Liver (tissue), 7 donors: ENCODE measurements at regions not wholly inside any gene's neighbourhood (a gene's known extent, or its start where the extent isn't known, plus 50 kb on each side); places are given as distances from the start of the nearest gene placed in this dataset.

Experiments
- DNase-seq: peaks from one replicate; pipeline ENCODE4 v3.0.0-alpha.2; 2017; ENCODE audit warnings: low spot score
- H3K27ac ChIP-seq, 2 donors: one replicate each; pipeline ENCODE4 v1.7.0; 2013; ENCODE audit warnings: inconsistent platforms in 2 of 2, low read length in 2 of 2, control low read depth in 1 of 2, low read depth in 1 of 2, mild to moderate bottlenecking in 1 of 2
- H3K27me3 ChIP-seq, 4 donors: one replicate each; pipeline versions ENCODE4 v1.6.1 to v1.7.0; 2013; ENCODE audit warnings: low read length in 3 of 4, inconsistent platforms in 1 of 4, mild to moderate bottlenecking in 1 of 4, moderate library complexity in 1 of 4; ENCODE audit not compliant: control insufficient read depth in 4 of 4, insufficient read depth in 4 of 4
- H3K36me3 ChIP-seq, 4 donors: one replicate each; pipeline versions ENCODE4 v1.6.1 to v1.7.0; 2013; ENCODE audit warnings: low read length in 3 of 4, mild to moderate bottlenecking in 3 of 4, low read depth in 1 of 4, moderate library complexity in 1 of 4; ENCODE audit not compliant: control insufficient read depth in 4 of 4, insufficient read depth in 3 of 4
- H3K4me1 ChIP-seq, 4 donors: one replicate each; pipeline versions ENCODE4 v1.6.1 to v1.7.0; 2013; ENCODE audit warnings: low read length in 3 of 4, mild to moderate bottlenecking in 3 of 4, moderate library complexity in 1 of 4; ENCODE audit not compliant: control insufficient read depth in 4 of 4, insufficient read depth in 4 of 4
- H3K4me3 ChIP-seq, 3 donors: one replicate each; pipeline versions ENCODE4 v1.6.1 to v1.7.0; 2013; ENCODE audit warnings: low read length in 3 of 3, control low read depth in 1 of 3, low read depth in 1 of 3, mild to moderate bottlenecking in 1 of 3
- H3K9ac ChIP-seq, 2 donors: one replicate each; pipeline ENCODE4 v1.7.0; 2013; ENCODE audit warnings: low read length in 2 of 2, mild to moderate bottlenecking in 2 of 2, moderate library complexity in 2 of 2, control low read depth in 1 of 2, low read depth in 1 of 2
- H3K9me3 ChIP-seq, 4 donors: one replicate each; pipeline versions ENCODE4 v1.6.1 to v1.7.0; 2013; ENCODE audit warnings: low read length in 3 of 4; ENCODE audit not compliant: control insufficient read depth in 4 of 4
- ATF3 ChIP-seq: IDR thresholded peaks from 2 replicates; pipeline ENCODE4 v1.6.1; 2016; ENCODE audit warnings: antibody characterized with exemption
- EGR1 ChIP-seq, 2 donors: IDR thresholded peaks; 2 replicates each; pipeline ENCODE4 v1.6.1; 2016 to 2018; ENCODE audit warnings: antibody characterized with exemption in 2 of 2, low read depth in 2 of 2
- FOXA1 ChIP-seq: IDR thresholded peaks from 2 replicates; pipeline ENCODE4 v1.6.1; 2016; ENCODE audit warnings: antibody characterized with exemption
- FOXA2 ChIP-seq: IDR thresholded peaks from 2 replicates; pipeline ENCODE4 v1.6.1; 2016; ENCODE audit warnings: antibody characterized with exemption
- GABPA ChIP-seq, 2 donors: IDR thresholded peaks in 1 of 2; conservative IDR thresholded peaks in 1 of 2; 2 replicates each; pipeline ENCODE4 v1.6.1; 2016; ENCODE audit warnings: antibody characterized with exemption in 2 of 2, mild to moderate bottlenecking in 1 of 2, moderate library complexity in 1 of 2
- HNF4A ChIP-seq, 2 donors: conservative IDR thresholded peaks; 2 replicates each; pipeline ENCODE4 v1.6.1; 2016; ENCODE audit warnings: antibody characterized with exemption in 2 of 2, mild to moderate bottlenecking in 2 of 2
- HNF4G ChIP-seq: IDR thresholded peaks from 2 replicates; pipeline ENCODE4 v1.6.1; 2016; ENCODE audit warnings: antibody characterized with exemption
- JUND ChIP-seq, 2 donors: IDR thresholded peaks; 2 replicates each; pipeline ENCODE4 v1.6.1; 2016; ENCODE audit warnings: antibody characterized with exemption in 2 of 2
- NR2F2 ChIP-seq: IDR thresholded peaks from 2 replicates; pipeline ENCODE4 v1.6.1; 2016; ENCODE audit warnings: antibody characterized with exemption
- RAD21 ChIP-seq, 2 donors: IDR thresholded peaks; 2 replicates each; pipeline ENCODE4 v1.6.1; 2016; ENCODE audit warnings: antibody characterized with exemption in 2 of 2, mild to moderate bottlenecking in 2 of 2
- RXRA ChIP-seq, 2 donors: IDR thresholded peaks; 2 replicates each; pipeline ENCODE4 v1.6.1; 2017 to 2018; ENCODE audit warnings: antibody characterized with exemption in 2 of 2, mild to moderate bottlenecking in 1 of 2
- SP1 ChIP-seq: IDR thresholded peaks from 2 replicates; pipeline ENCODE4 v1.6.1; 2018; ENCODE audit warnings: antibody characterized with exemption, mild to moderate bottlenecking
- TAF1 ChIP-seq: conservative IDR thresholded peaks from 2 replicates; pipeline ENCODE4 v1.6.1; 2016; ENCODE audit warnings: antibody characterized with exemption, mild to moderate bottlenecking
- YY1 ChIP-seq: IDR thresholded peaks from 2 replicates; pipeline ENCODE4 v1.6.1; 2016; ENCODE audit warnings: antibody characterized with exemption, mild to moderate bottlenecking
- ZBTB33 ChIP-seq: IDR thresholded peaks from 2 replicates; pipeline ENCODE4 v1.6.1; 2016; ENCODE audit warnings: antibody characterized with exemption
- WGBS: extraction: QIAGEN DNeasy Blood & Tissue Kit; methylation state at CpG from one replicate; pipeline ENCODE4 v1.1.7; 2013; 5-methylcytosine and 5-hydroxymethylcytosine counted together
- TF ChIP-seq, protein P1 (sequence below): IDR thresholded peaks from 2 replicates; pipeline ENCODE4 v1.6.1; 2016; ENCODE audit warnings: antibody characterized with exemption, mild to moderate bottlenecking
- TF ChIP-seq, protein P2 (sequence below): IDR thresholded peaks from 2 replicates; pipeline ENCODE4 v1.6.1; 2016; ENCODE audit warnings: antibody characterized with exemption
- donor health status: healthy.
- donor health status: healthy.
- donor health status: healthy.
- donor health status: healthy.

DNA sequence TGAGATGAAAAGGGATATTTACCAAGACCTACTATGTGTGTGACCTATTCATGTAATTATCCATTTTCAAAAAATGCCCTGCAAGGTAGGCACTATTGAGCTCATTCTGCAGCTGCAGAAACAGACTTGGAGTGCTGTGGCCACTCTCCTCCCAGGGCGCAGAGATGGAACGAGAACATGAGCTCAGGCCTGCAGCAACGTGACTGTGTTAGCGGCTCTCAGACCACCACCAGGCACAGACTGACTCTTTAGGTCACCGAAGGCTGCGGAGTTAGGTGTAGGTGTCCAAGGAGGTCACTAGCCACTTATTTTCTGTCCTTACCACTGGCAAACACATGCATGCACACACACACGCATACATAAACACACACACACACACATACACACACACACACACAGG, 271.4 kb upstream of the DIO3 start:
- 93% methylated on average over 7 of the region's 7 CpGs for WGBS
- no peaks in the 10 kb centered on the region for H3K36me3 ChIP-seq
- H3K4me3 ChIP-seq, result no peak overlapping the region
- H3K9ac ChIP-seq, result no peak overlapping the region
- no peaks in the 10 kb centered on the region for H3K27me3 ChIP-seq
- H3K4me1 ChIP-seq, result peaks cover 6 to 20% (median 13%) of the 10 kb centered on the region in 4 donors
- no peaks in the 10 kb centered on the region for H3K9me3 ChIP-seq
- H3K27ac ChIP-seq, result no peak overlapping the region
- DNase-seq, result no peak
- TF ChIP-seq, protein P1, sequence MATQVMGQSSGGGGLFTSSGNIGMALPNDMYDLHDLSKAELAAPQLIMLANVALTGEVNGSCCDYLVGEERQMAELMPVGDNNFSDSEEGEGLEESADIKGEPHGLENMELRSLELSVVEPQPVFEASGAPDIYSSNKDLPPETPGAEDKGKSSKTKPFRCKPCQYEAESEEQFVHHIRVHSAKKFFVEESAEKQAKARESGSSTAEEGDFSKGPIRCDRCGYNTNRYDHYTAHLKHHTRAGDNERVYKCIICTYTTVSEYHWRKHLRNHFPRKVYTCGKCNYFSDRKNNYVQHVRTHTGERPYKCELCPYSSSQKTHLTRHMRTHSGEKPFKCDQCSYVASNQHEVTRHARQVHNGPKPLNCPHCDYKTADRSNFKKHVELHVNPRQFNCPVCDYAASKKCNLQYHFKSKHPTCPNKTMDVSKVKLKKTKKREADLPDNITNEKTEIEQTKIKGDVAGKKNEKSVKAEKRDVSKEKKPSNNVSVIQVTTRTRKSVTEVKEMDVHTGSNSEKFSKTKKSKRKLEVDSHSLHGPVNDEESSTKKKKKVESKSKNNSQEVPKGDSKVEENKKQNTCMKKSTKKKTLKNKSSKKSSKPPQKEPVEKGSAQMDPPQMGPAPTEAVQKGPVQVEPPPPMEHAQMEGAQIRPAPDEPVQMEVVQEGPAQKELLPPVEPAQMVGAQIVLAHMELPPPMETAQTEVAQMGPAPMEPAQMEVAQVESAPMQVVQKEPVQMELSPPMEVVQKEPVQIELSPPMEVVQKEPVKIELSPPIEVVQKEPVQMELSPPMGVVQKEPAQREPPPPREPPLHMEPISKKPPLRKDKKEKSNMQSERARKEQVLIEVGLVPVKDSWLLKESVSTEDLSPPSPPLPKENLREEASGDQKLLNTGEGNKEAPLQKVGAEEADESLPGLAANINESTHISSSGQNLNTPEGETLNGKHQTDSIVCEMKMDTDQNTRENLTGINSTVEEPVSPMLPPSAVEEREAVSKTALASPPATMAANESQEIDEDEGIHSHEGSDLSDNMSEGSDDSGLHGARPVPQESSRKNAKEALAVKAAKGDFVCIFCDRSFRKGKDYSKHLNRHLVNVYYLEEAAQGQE, result no peak
- TF ChIP-seq EGR1 (IDR thresholded peaks at IDR 0.05; ENCODE audit: low read depth in 2 of 2), result no peak
- TF ChIP-seq GABPA (IDR thresholded peaks at IDR 0.05 in 1 of 2, conservative IDR thresholded peaks at IDR 0.05 in 1 of 2), result no peak
- no peak for TF ChIP-seq TAF1
- no peak for TF ChIP-seq JUND (IDR thresholded peaks at IDR 0.05)
- no peak for TF ChIP-seq HNF4A (conservative IDR thresholded peaks at IDR 0.05)
- TF ChIP-seq HNF4G, result no peak
- no peak for TF ChIP-seq FOXA1
- TF ChIP-seq, protein P2, sequence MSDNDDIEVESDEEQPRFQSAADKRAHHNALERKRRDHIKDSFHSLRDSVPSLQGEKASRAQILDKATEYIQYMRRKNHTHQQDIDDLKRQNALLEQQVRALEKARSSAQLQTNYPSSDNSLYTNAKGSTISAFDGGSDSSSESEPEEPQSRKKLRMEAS, result no peak
- no peak for TF ChIP-seq SP1
- TF ChIP-seq FOXA2, result no peak
- TF ChIP-seq RAD21 (IDR thresholded peaks at IDR 0.05), result no peak
- TF ChIP-seq NR2F2, result no peak
- no peak for TF ChIP-seq ATF3

GRCh38 chr14:101290611-101291010, 270.7 kb upstream of the DIO3 start:
- Histone ChIP-seq H3K4me1 (peaks cover 6 to 20% (median 13%) of the 10 kb centered on the region in 4 donors), H3K9me3 (peaks cover 0 to 2% (median under 1%) of the 10 kb centered on the region in 4 donors), H3K27ac (no peak overlapping the region), H3K4me3 (no peak overlapping the region), H3K36me3 (no peaks in the 10 kb centered on the region), H3K9ac (no peak overlapping the region), H3K27me3 (no peaks in the 10 kb centered on the region)
- no peak for DNase-seq
- TF ChIP-seq GABPA (IDR thresholded peaks at IDR 0.05 in 1 of 2, conservative IDR thresholded peaks at IDR 0.05 in 1 of 2) (no peak), RAD21 (IDR thresholded peaks at IDR 0.05) (no peak), EGR1 (IDR thresholded peaks at IDR 0.05; ENCODE audit: low read depth in 2 of 2) (no peak)
- TF ChIP-seq, protein P2, result no peak
- WGBS, result 93% methylated on average over 6 of the region's 6 CpGs

GRCh38 chr14:101291390-101291789, 269.9 kb upstream of the DIO3 start:
- H3K4me3 ChIP-seq, result no peak overlapping the region
- no peak overlapping the region for H3K27ac ChIP-seq
- no peaks in the 10 kb centered on the region for H3K36me3 ChIP-seq
- no peak for DNase-seq
- no peak overlapping the region for H3K9ac ChIP-seq
- peaks cover 6 to 16% (median 13%) of the 10 kb centered on the region in 4 donors for H3K4me1 ChIP-seq
- no peaks in the 10 kb centered on the region for H3K27me3 ChIP-seq
- peaks cover 0 to 2% (median under 1%) of the 10 kb centered on the region in 4 donors for H3K9me3 ChIP-seq
- 84% methylated on average over 3 of the region's 3 CpGs for WGBS
- no peak for TF ChIP-seq TAF1
- TF ChIP-seq ZBTB33, result no peak
- no peak for TF ChIP-seq HNF4G
- TF ChIP-seq, protein P1, result no peak
- no peak for TF ChIP-seq JUND (IDR thresholded peaks at IDR 0.05)
- no peak for TF ChIP-seq RAD21 (IDR thresholded peaks at IDR 0.05)
- TF ChIP-seq YY1, result no peak
- TF ChIP-seq, protein P2, result no peak
- no peak for TF ChIP-seq NR2F2
- no peak for TF ChIP-seq RXRA (IDR thresholded peaks at IDR 0.05)
